Stimulated activated CD4-positive, alpha-beta T cell treated with anti-CD3 and anti-CD28 coated beads, TNF-alpha, amount 100 ng/mL, for 48 hours (primary cell): ENCODE measurements at regions not wholly inside any gene's neighbourhood (a gene's known extent, or its start where the extent isn't known, plus 50 kb on each side); places are given as distances from the start of the nearest gene placed in this dataset.
A peak's percentile ranks its signal among the peaks of the same experiment; 100 is the strongest.
"Not testable (repeated sequence)": the region's sequence is repeated elsewhere in the genome, so short reads cannot be mapped to it uniquely, and the experiment has no call there.

Experiments used
- DNase-seq, 3 donors: peaks; one replicate each; pipeline ENCODE4 v3.0.0-alpha.2; 2020; ENCODE audit warnings: low read depth in 3 of 3

- not testable (repeated sequence) for DNase-seq
Observed at GRCh38 chr1:121003230-121003629, 113.7 kb downstream of the PPIAL4A start.

- DNase-seq: not testable (repeated sequence)
Observed at GRCh38 chr1:121006826-121007225, 117.3 kb downstream of the PPIAL4A start.

GRCh38 chr1:121007755-121008154 lies 118.2 kb downstream of the PPIAL4A start:
- DNase-seq: not testable (repeated sequence)

- DNase-seq: not testable (repeated sequence)
Observed at GRCh38 chr1:121008512-121009215, 119.1 kb downstream of the PPIAL4A start.

GRCh38 chr1:121009216-121010057 lies 119.9 kb downstream of the PPIAL4A start:
- DNase-seq: peak; percentile 20 to 48 (median 38)

- not testable (repeated sequence) for DNase-seq
Observed at GRCh38 chr1:121010141-121010540, 120.6 kb downstream of the PPIAL4A start.

- not testable (repeated sequence) for DNase-seq
Observed at GRCh38 chr1:121013181-121013580, 123.6 kb downstream of the PPIAL4A start.

- peak; percentile 11 to 41 (median 36) for DNase-seq
Observed at GRCh38 chr1:121016182-121017028, 126.8 kb downstream of the PPIAL4A start.

- DNase-seq: not testable (repeated sequence)
Observed at GRCh38 chr1:121019715-121020349, 130.3 kb downstream of the PPIAL4A start.

GRCh38 chr1:121020350-121021236 lies 131.0 kb downstream of the PPIAL4A start:
- DNase-seq: peak in 2 of 3 donors; percentile 21 to 50

- DNase-seq: not testable (repeated sequence)
Observed at GRCh38 chr1:121021716-121022115, 132.1 kb downstream of the PPIAL4A start.

- DNase-seq: not testable (repeated sequence)
Observed at GRCh38 chr1:121032878-121033494, 143.4 kb downstream of the PPIAL4A start.

GRCh38 chr1:121036792-121037191 lies 147.2 kb downstream of the PPIAL4A start:
- not testable (repeated sequence) for DNase-seq

GRCh38 chr1:121040974-121041373 lies 143.2 kb downstream of the FAM72B start:
- not testable (repeated sequence) for DNase-seq

- DNase-seq: not testable (repeated sequence)
Observed at GRCh38 chr1:121041497-121041896, 142.6 kb downstream of the FAM72B start.

- not testable (repeated sequence) for DNase-seq
Observed at GRCh38 chr1:121042882-121043281, 141.3 kb downstream of the FAM72B start.

GRCh38 chr1:121048293-121048752 lies 135.8 kb downstream of the FAM72B start:
- peak in 2 of 3 donors; percentile 19 to 20 for DNase-seq

GRCh38 chr1:121048769-121049443 lies 135.2 kb downstream of the FAM72B start:
- DNase-seq: not testable (repeated sequence)

GRCh38 chr1:121050097-121050496 lies 134.0 kb downstream of the FAM72B start:
- DNase-seq: not testable (repeated sequence)
